HepG2 (cell line): ENCODE measurements at regions not wholly inside any gene's neighbourhood (a gene's known extent, or its start where the extent isn't known, plus 50 kb on each side); places are given as distances from the start of the nearest gene placed in this dataset.

Source experiments
- ATAC-seq: fragments of 200-7000 bp; cut with Tn5 transposase; 3 replicates; pipeline ENCODE4 v1.9.1; 2020; ENCODE audit warnings: mild to moderate bottlenecking, moderate library complexity
- BruUV-seq: library from RNA; stranded (reverse); fragments of 400-500 nt; replicated peaks from 2 replicates; lab custom pipeline; 2021; lab: Mats Ljungman, UMichigan
- CTCF ChIA-PET: fragments of 300-600 bp; formaldehyde crosslinking; extraction: SDS; loops from one replicate; lab custom pipeline; 2021; ENCODE audit warnings: low total read pairs, inconsistent platforms, low intra/inter-chr PET ratio; lab: Yijun Ruan, JAX
- POLR2A ChIA-PET: fragments of 350-600 bp; sonication (Branson Sonifier 250); formaldehyde crosslinking; loops from one replicate; lab custom pipeline; 2020; ENCODE audit warnings: antibody characterized with exemption, inconsistent platforms; lab: Yijun Ruan, JAX
- DNase-seq: peaks from one replicate; pipeline ENCODE4 v3.0.0-alpha.2; 2015; ENCODE audit warnings: low spot score
- FAIRE-seq: peaks from 3 replicates; lab custom pipeline; 2011; peaks lifted over from hg19 to GRCh38; lab: Jason Lieb, UNC
- H2AFZ ChIP-seq: one replicate; pipeline ENCODE4 v1.6.1; 2011; ENCODE audit warnings: low read length, inconsistent platforms
- H3K27ac ChIP-seq: fragments of 300-600 bp; 3 replicates; pipeline ENCODE4 v1.8.0; 2011; ENCODE audit warnings: mixed run types, mild to moderate bottlenecking, mixed read lengths, low read length, inconsistent platforms; ENCODE audit not compliant: insufficient read depth; ENCODE audit errors: extremely low read length
- H3K27me3 ChIP-seq, 2 experiments: fragments of 200-600 bp in 1 of 2; 2 replicates in 1 of 2; 3 replicates in 1 of 2; pipeline versions ENCODE4 v1.6.0 to v1.8.0; 2011; ENCODE audit warnings: low read length in 2 of 2, mild to moderate bottlenecking in 2 of 2, moderate library complexity in 2 of 2, inconsistent platforms in 1 of 2; ENCODE audit not compliant: insufficient read depth in 2 of 2, control insufficient read depth in 1 of 2
- H3K36me3 ChIP-seq, 2 experiments: fragments of 200-600 bp in 1 of 2; replicated peaks in 1 of 2; 2 replicates in 1 of 2; 3 replicates in 1 of 2; pipeline versions ENCODE4 v1.5.1 to v1.8.0; 2011; ENCODE audit warnings: low read length in 2 of 2, inconsistent platforms in 1 of 2; ENCODE audit not compliant: insufficient read depth in 2 of 2, control insufficient read depth in 1 of 2
- H3K4me1 ChIP-seq: 2 replicates; pipeline ENCODE4 v1.5.1; 2012; ENCODE audit warnings: low read length, inconsistent platforms; ENCODE audit not compliant: insufficient read depth
- H3K4me2 ChIP-seq: 2 replicates; pipeline ENCODE4 v1.6.0; 2011; ENCODE audit warnings: low read depth, low read length, inconsistent platforms
- H3K4me3 ChIP-seq, 3 experiments: fragments of 200-600 bp in 1 of 3; sonication (generic), shearing (Covaris generic) in 1 of 3; replicated peaks in 1 of 3; 2 replicates each; pipeline ENCODE4 v1.5.1; 2011 to 2016; ENCODE audit warnings: low read length in 3 of 3, inconsistent platforms in 2 of 3, low read depth in 2 of 3, mild to moderate bottlenecking in 2 of 3, control low read depth in 1 of 3, mixed read lengths in 1 of 3; ENCODE audit not compliant: insufficient read depth in 1 of 3
- H3K79me2 ChIP-seq: one replicate; pipeline ENCODE4 v1.6.1; 2011; ENCODE audit warnings: low read length, inconsistent platforms; ENCODE audit not compliant: insufficient read depth
- H3K9ac ChIP-seq: 2 replicates; pipeline ENCODE4 v1.6.0; 2011; ENCODE audit warnings: mild to moderate bottlenecking, low read depth, low read length, inconsistent platforms; ENCODE audit not compliant: insufficient read depth
- H3K9me3 ChIP-seq: 2 replicates; pipeline ENCODE4 v1.5.1; 2012; ENCODE audit warnings: mild to moderate bottlenecking, low read length
- H4K20me1 ChIP-seq: 2 replicates; pipeline ENCODE4 v1.6.0; 2011; ENCODE audit warnings: inconsistent platforms, mild to moderate bottlenecking, low read length, moderate library complexity; ENCODE audit not compliant: insufficient read depth
- CENPBD1 ChIP-seq: sonication (generic); formaldehyde crosslinking; IDR thresholded peaks from 2 replicates; pipeline ENCODE4 v1.8.0; 2022; ENCODE audit warnings: missing genetic modification reagents, low read depth, mild to moderate bottlenecking, borderline replicate concordance
- DNMT3B ChIP-seq: conservative IDR thresholded peaks from 2 replicates; pipeline ENCODE4 v1.6.1; 2016; ENCODE audit warnings: missing biosample characterization, control low read depth
- FLYWCH1 ChIP-seq: sonication (generic); formaldehyde crosslinking; IDR thresholded peaks from 2 replicates; pipeline ENCODE4 v1.8.1; 2023; ENCODE audit warnings: mild to moderate bottlenecking, missing genetic modification reagents
- HNF1B ChIP-seq: sonication (generic); formaldehyde crosslinking; IDR thresholded peaks from 2 replicates; pipeline ENCODE4 v1.5.1; 2020; ENCODE audit warnings: mild to moderate bottlenecking, moderate library complexity, missing genetic modification reagents
- KLF12 ChIP-seq: sonication (generic); formaldehyde crosslinking; IDR thresholded peaks from 2 replicates; pipeline ENCODE4 v1.4.0; 2020; ENCODE audit warnings: missing genetic modification reagents, borderline replicate concordance
- MEIS2 ChIP-seq: sonication (generic); formaldehyde crosslinking; IDR thresholded peaks from 2 replicates; pipeline ENCODE4 v1.9.0; 2021; ENCODE audit warnings: mild to moderate bottlenecking, missing genetic modification reagents
- MTA1 ChIP-seq: sonication (generic); formaldehyde crosslinking; IDR thresholded peaks from 2 replicates; pipeline ENCODE4 v1.4.0; 2020; ENCODE audit warnings: missing genetic modification reagents, mild to moderate bottlenecking, borderline replicate concordance
- NPAS2 ChIP-seq: sonication (generic); formaldehyde crosslinking; IDR thresholded peaks from 2 replicates; pipeline ENCODE4 v1.8.0; 2022; ENCODE audit warnings: mild to moderate bottlenecking, missing genetic modification reagents, borderline replicate concordance
- RNF2 ChIP-seq: fragments of 450-650 bp; conservative IDR thresholded peaks from 2 replicates; pipeline ENCODE4 v1.6.1; 2016; ENCODE audit warnings: low read depth
- SOX5 ChIP-seq: IDR thresholded peaks from 2 replicates; pipeline ENCODE4 v1.6.1; 2016; ENCODE audit warnings: borderline replicate concordance
- STAG1 ChIP-seq: sonication (generic); formaldehyde crosslinking; IDR thresholded peaks from 2 replicates; pipeline ENCODE4 v1.4.0; 2020; ENCODE audit warnings: missing genetic modification reagents
- USF2 ChIP-seq, 2 experiments: sonication (generic) in 1 of 2; formaldehyde crosslinking in 1 of 2; IDR thresholded peaks; 2 replicates each; pipeline versions ENCODE4 v1.5.1 to v1.6.1; 2011 to 2020; ENCODE audit warnings: borderline replicate concordance in 1 of 2, low read depth in 1 of 2, low read length in 1 of 2, mild to moderate bottlenecking in 1 of 2, missing genetic modification reagents in 1 of 2, moderate library complexity in 1 of 2
- ZNF160 ChIP-seq: sonication (generic); formaldehyde crosslinking; IDR thresholded peaks from 2 replicates; pipeline ENCODE4 v1.8.0; 2022; ENCODE audit warnings: mild to moderate bottlenecking, inconsistent platforms, missing genetic modification reagents
- ZZZ3 ChIP-seq: sonication (generic); formaldehyde crosslinking; IDR thresholded peaks from 2 replicates; pipeline ENCODE4 v1.4.0; 2020; ENCODE audit warnings: missing genetic modification reagents, mild to moderate bottlenecking, borderline replicate concordance
- WGBS: methylation state at CpG from one replicate; pipeline ENCODE4 v1.1.6; 2017; ENCODE audit warnings: low lambda C conversion rate; 5-methylcytosine and 5-hydroxymethylcytosine counted together
- in situ Hi-C: cut with HindIII; loops from 2 replicates; pipeline ENCODE4 v1.10.0; 2017; ENCODE audit warnings: low pct_unique_long_range_greater_than_20kb; ENCODE audit not compliant: extremely low pct_ligation_motif_present
- intact Hi-C: fragments of 100-400 bp; cut with micrococcal nuclease; formaldehyde crosslinking; loops from one replicate; pipeline ENCODE4 v1.10.0; 2022; ENCODE audit not compliant: unreplicated experiment

- in situ Hi-C loops, result no loop called here
These were observed 764.9 kb downstream of the KCNJ2 start for GRCh38 chr17:70934231-70934630.

More at GRCh38 chr17:70934231-70934630, 764.9 kb downstream of the KCNJ2 start:
- ATAC-seq, result no peak
- Histone ChIP-seq H3K4me2 (no peak overlapping the region), H3K4me3 (no peak overlapping the region), H3K27ac (no peak overlapping the region), H3K79me2 (no peaks in the 10 kb centered on the region)
- no TSS peak for BruUV-seq
- TF ChIP-seq STAG1 (CRISPR knock-in tag) (no peak), RNF2 (no peak), HNF1B (CRISPR knock-in tag) (no peak), ZZZ3 (no peak), FLYWCH1 (CRISPR knock-in tag) (no peak), USF2 (IDR thresholded peaks at IDR 0.05; ENCODE audit: low read depth, low read length) (no peak), USF2 (CRISPR knock-in tag; IDR thresholded peaks at IDR 0.05; ENCODE audit: borderline replicate concordance) (no peak), SOX5 (no peak), MTA1 (CRISPR knock-in tag) (no peak), DNMT3B (CRISPR knock-in tag) (no peak), MEIS2 (CRISPR knock-in tag) (no peak), NPAS2 (no peak), ZNF160 (CRISPR knock-in tag) (no peak), KLF12 (no peak), CENPBD1 (CRISPR knock-in tag) (no peak)
- TF ChIP-seq, all 625 proteins: peak for 0
- Histone ChIP-seq H4K20me1 (no peaks in the 10 kb centered on the region), H3K4me1 (no peaks in the 10 kb centered on the region), H2AFZ (no peak overlapping the region), H3K36me3 (no peaks in the 10 kb centered on the region), H3K27me3 (no peaks in the 10 kb centered on the region), H3K9ac (no peak overlapping the region), H3K9me3 (peaks cover 87% of the 10 kb centered on the region)
- ChIA-PET POLR2A (no interaction called here), CTCF (no interaction called here)
- intact Hi-C loops, result no loop called here
- DNase-seq (no peak), FAIRE-seq (no peak)
- 24% methylated on average over 3 of the region's 3 CpGs for WGBS
